Gastrocnemius medialis (tissue), 4 donors: ENCODE measurements at regions not wholly inside any gene's neighbourhood (a gene's known extent, or its start where the extent isn't known, plus 50 kb on each side); places are given as distances from the start of the nearest gene placed in this dataset.

Experiments used
- POLR2A ChIP-seq, 2 donors: fragments of 450-650 bp; IDR thresholded peaks; one replicate each; pipeline ENCODE4 v1.6.1; 2017; ENCODE audit warnings: antibody characterized with exemption in 2 of 2, mild to moderate bottlenecking in 2 of 2, moderate library complexity in 2 of 2
- TF ChIP-seq, protein P1 (sequence below), 5 experiments: fragments of 450-650 bp in 3 of 5; fragments of 200-600 bp in 2 of 5; sonication (generic) in 2 of 5; IDR thresholded peaks in 4 of 5; conservative IDR thresholded peaks in 1 of 5; 1 replicate in 4 of 5; 2 replicates in 1 of 5; pipeline ENCODE4 v1.5.1; 2016 to 2019; ENCODE audit warnings: antibody characterized with exemption in 5 of 5, mild to moderate bottlenecking in 3 of 5, moderate library complexity in 3 of 5

DNA sequence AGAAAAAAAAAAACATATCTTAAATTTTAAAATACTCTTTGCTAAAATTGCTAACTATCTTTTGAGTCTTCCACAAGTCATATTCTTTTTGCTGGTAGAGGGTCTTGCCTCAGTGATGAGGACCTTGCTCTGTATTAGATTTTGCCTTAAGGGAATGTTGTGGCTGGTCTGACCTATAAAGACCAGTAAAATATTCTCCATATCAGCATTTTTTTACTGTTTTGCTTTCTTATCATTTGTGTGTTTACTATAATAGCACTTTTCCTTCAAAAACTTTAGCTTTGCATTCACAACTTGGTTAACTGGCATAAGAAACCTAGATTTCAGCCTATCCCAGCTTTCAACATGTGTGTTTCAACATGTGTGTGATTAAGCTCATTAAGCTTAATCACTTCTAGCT lies 224.7 kb upstream of the CDH18 start:
- TF ChIP-seq, protein P1, sequence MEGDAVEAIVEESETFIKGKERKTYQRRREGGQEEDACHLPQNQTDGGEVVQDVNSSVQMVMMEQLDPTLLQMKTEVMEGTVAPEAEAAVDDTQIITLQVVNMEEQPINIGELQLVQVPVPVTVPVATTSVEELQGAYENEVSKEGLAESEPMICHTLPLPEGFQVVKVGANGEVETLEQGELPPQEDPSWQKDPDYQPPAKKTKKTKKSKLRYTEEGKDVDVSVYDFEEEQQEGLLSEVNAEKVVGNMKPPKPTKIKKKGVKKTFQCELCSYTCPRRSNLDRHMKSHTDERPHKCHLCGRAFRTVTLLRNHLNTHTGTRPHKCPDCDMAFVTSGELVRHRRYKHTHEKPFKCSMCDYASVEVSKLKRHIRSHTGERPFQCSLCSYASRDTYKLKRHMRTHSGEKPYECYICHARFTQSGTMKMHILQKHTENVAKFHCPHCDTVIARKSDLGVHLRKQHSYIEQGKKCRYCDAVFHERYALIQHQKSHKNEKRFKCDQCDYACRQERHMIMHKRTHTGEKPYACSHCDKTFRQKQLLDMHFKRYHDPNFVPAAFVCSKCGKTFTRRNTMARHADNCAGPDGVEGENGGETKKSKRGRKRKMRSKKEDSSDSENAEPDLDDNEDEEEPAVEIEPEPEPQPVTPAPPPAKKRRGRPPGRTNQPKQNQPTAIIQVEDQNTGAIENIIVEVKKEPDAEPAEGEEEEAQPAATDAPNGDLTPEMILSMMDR (IDR thresholded peaks at IDR 0.05 in 4 of 5, conservative IDR thresholded peaks at IDR 0.05 in 1 of 5): no peak
- TF ChIP-seq POLR2A (IDR thresholded peaks at IDR 0.05): no peak
